ENCODE measurements at regions not wholly inside any gene's neighbourhood (a gene's known extent, or its start where the extent isn't known, plus 50 kb on each side); places are given as distances from the start of the nearest gene placed in this dataset.

GRCh38 chr12:111288771-111289170, 80.1 kb downstream of the PHETA1 start:
- TF ChIP-seq CTCF (IDR thresholded peaks at IDR 0.05) (no peak), ZFX (IDR thresholded peaks at IDR 0.05; ENCODE audit: borderline replicate concordance) (no peak)
